ENCODE measurements at regions not wholly inside any gene's neighbourhood (a gene's known extent, or its start where the extent isn't known, plus 50 kb on each side); places are given as distances from the start of the nearest gene placed in this dataset.
"Not testable (repeated sequence)": the region's sequence is repeated elsewhere in the genome, so short reads cannot be mapped to it uniquely, and the experiment has no call there.

DNA sequence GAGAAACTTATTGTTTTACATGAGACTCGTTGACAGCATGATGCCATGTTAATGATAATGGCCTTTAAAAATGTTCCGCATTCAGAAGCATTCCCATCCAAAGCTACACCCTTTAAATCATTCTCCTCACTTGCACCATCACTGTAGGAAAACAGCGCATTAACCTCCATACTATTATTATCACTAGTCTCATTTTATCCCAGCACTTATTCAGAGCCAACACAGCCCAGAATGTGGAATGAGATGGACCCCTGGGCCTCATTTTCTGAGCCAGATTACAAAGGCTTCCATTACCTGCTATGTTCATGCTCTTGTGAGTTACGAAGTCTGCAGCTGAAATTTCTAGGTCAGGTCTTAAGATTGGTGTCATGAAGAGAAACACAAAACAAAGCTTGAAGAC is 159.4 kb downstream of the HS3ST3A1 start:
- DNase-seq (ENCODE audit: low read depth in 3 of 3), result no peak

DNA sequence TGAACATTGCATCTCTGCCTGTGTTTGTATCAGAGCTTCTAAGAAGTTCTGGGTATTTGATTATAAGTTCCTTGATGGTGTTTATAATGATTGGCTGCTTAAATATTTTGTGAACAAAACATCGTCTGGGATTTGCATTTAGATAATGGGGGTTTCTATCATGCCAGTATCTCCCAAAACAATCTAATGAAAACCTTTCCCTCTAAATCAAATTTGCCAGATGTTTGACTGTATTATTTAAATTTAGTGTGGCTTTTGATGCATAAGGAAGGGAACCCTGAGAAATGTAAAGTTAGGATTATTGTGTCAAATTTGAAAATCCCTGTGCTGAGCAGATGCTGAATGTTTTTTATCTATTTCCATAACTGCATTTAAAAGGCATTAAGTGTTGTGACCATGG is 159.9 kb downstream of the HS3ST3A1 start:
- DNase-seq (ENCODE audit: low read depth in 3 of 3), result no peak

DNA sequence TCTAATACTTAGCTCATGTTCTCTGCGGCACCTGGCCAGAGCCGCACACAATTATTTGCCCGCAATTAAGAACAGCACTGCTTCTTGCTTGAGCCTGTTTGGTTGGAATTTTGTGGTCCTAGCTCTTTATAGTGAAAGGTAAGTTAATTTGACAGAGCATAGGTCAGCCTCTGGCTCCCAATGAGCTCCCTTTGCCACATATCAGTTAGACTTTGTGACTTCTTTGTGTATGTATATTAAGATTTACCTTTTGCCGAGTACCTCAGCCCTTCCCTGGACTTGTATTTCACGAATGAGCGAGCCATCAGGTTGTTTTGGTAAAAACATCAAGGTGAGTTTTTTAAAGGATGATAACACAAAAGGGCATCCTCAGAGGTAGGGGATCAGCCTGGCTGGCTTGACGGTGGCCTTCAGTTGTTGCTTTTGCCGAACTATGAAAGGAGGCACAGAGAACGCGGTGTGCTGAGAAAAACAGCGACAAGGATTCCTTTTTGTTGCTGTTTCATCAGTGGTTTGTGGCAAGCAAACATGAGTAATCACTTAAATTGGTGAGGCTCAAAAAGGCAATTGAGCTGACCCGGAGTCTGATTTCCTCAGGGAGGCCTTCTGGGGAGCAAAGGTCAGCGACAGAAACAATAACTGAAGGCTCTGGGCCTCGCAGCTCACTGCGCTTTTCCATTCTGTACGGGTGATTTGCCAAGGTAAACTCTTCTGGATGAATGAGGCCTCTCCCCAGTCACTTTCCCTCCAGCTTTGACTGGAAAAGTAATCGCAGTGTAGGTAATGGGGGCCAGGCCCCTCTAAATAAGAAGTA is 163.6 kb downstream of the HS3ST3A1 start:
- no peak for DNase-seq (ENCODE audit: low read depth in 3 of 3)

DNA sequence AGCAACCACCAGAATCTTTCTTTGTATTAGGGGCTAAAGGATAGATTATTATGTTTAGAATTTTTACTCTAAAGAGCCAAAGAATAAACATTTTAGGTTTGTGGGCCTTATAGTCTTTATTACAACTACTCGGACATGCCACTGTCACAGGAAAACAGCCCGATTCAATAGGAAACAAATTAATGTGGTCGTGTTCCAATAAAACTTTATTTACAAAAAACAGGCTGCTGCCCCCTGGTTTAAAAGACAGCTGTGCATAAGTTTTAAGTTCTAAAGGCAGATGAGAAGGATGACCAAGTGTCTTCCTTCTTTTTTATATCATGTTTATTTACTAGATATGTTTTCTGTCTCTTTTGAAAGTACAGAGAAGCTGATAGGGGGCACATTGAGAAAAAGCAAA is 166.5 kb downstream of the HS3ST3A1 start:
- no peak for DNase-seq (ENCODE audit: low read depth in 3 of 3)

DNA sequence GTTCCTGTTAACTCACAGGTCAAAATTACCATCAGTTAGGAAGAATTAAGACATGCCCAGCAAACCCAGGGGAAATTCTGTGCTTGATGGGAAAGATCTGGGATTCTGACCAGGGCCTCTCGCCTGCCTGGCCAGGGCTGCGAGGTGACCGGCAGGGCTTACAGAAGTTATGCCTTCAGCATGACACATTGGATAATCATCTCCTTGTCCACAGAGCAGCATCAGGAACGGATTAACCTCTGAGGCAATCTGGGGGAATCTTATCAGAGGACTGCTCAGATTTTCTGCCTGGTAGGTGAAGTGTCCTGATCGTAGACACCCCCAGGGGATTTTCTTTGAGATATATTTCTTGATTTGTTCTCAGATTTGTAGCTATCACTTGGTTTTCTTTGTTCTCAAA is 172.5 kb downstream of the HS3ST3A1 start:
- no peak for DNase-seq (ENCODE audit: low read depth in 3 of 3)

DNA sequence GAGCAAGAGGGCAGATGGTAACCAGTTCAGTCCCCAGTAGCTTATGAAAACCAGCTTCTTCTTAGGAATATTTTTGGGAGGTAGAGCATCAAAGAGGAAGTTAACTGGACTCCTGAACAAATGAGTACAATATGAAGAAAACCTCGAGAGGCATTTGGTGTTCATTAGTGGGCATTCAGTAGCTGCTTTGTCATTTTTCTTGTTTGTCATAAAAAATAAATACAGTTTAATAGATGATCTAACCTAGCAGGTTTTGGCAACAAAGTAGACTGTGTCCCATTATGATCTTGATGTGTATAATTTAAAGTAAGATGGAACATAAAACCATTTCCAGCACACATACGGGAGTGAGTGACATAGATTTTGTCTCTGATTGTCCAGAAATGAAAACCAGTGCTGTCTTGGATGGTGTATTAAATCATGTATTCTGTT is 173.1 kb downstream of the HS3ST3A1 start:
- no peak for DNase-seq (ENCODE audit: low read depth in 3 of 3)

DNA sequence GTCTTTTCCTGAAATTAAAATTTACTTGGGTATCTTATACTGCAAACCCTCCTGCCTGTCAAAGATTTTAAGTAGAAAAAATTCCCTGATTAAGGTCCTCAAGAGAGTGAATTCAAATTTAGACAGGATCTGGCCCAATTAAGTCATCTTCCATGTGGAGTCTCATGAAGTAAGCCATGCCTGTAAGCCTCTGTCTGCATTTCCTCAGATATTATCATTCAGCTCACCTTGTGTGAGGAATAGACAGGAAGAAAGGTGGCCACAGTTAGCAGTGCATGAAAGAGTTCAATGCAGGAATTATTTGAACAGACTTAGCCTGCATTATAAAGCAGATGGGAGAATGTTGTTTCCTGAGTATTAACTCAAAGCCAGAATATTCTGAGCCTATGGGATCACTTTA is 174.7 kb downstream of the HS3ST3A1 start:
- no peak for DNase-seq (ENCODE audit: low read depth in 3 of 3)

DNA sequence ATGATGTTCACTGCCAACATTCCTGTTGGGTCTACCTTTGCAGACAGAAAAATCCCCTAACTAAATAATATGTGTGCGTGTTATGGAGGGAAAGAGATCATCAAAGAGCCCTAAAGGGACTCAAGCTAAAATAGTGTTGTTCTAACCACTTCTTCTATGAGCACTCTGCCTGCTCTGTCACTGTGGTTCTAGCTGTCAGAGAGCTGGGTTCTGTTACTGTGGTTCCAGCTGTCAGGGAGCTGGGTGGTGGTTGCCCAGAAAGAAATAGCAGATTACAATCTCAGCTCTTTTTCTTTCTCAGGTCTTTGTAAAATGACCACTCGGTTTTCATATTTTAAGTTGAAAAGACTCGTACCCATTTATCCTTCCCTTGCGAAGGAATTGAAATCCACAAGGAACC is 176.3 kb downstream of the HS3ST3A1 start:
- no peak for DNase-seq (ENCODE audit: low read depth in 3 of 3)

DNA sequence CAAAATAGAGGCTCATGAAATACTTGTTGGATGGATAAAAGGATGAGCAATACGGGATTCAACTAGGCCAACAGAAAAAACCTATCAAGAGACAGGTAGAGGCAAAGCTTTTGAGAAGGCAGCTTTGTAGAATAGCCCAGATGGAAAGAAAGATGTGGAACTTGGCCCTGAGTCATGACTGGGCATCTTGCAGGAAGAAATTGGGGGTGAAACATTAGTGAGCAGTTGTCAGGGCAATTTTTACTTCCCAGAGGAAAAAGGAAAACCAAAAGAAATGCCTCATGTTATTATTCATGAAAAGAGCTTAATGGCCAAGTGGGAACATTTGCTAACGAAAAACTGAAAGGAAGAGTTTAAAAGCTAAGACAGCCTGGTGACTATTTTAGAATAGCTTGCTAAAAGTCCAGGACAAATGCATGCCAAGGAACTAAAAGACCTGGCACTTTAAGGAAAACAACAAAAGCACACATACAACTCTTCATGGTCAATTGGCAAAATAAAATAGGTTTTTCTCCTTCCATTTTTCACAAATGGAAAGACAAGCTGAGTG is 180.1 kb downstream of the HS3ST3A1 start:
- no peak for DNase-seq (ENCODE audit: low read depth in 3 of 3)

DNA sequence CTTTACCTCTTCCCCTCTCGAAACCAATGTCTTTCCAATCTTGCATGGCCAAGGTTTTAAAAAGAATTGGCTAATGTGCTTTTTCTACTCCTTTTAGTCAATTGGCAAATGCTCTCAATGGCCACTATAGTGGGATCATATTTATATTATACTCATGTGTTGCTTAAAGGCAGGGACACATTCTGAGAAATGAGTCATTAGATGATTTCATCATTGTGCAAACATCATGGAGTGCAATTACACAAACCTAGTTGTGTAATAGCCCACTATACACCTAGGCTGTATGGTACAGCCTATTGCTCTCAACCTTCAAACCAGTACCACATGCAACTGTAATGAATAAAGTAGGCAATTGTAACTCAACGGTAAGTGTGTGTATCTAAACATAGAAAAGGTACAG is 180.9 kb downstream of the HS3ST3A1 start:
- DNase-seq (ENCODE audit: low read depth in 3 of 3), result no peak

DNA sequence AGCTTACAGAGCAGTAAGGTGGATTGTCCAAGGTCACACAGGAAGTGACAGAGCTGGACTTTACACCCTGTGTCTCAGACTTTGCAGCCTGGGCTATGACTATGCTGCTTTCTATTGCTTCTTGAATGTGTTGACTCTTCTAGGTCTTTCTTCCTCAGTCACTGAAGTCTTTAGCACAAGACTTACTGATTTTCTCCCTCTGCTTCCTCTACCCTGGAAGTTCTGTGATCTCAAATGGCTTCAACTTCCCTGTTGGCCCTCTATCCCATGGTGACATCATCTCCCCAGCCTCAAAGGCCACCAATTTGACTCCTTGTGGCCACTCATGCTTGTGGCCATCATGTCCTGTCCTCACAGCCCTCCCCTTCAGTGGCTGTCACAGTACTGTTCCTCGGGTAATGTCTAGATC is 181.3 kb downstream of the HS3ST3A1 start:
- DNase-seq (ENCODE audit: low read depth in 3 of 3), result no peak

DNA sequence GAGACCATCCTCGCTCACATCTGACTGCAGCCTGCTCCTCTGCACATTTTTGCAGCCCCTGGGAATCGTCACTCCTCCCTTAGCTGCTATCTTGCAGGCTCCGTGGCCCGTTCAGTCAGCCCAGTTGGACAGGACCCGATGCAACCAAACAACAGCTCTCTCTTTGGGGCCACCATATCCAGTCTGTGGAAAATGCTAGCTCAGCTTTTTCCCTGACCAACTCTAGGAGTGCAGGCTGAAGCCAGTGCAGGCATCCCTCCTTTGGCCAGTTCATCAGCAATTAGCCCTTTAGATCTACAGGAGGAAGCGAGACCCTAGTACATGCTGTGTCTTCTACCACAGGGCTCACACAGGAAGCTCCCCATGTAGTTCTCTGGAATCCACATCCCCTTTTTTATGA is 182.1 kb downstream of the HS3ST3A1 start:
- no peak for DNase-seq (ENCODE audit: low read depth in 3 of 3)

DNA sequence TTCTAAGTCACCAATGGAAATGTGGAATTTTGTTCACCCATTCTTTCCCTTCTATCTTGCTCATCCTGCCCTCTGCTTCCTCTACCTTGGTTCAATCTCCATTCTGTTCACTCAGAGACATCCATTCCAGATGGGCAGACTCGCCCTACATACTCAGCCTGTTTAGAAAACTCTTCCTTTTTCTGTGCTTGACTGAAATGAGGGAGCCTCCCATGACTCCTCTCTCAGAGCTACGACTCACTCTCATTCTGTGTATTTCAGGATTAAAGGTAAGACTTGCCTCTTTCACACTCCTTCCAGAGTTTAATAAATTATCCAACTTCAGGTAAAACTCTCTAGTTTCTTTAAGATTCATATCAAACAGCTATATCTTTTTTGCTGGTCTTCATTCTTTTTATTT is 182.8 kb downstream of the HS3ST3A1 start:
- no peak for DNase-seq (ENCODE audit: low read depth in 3 of 3)

DNA sequence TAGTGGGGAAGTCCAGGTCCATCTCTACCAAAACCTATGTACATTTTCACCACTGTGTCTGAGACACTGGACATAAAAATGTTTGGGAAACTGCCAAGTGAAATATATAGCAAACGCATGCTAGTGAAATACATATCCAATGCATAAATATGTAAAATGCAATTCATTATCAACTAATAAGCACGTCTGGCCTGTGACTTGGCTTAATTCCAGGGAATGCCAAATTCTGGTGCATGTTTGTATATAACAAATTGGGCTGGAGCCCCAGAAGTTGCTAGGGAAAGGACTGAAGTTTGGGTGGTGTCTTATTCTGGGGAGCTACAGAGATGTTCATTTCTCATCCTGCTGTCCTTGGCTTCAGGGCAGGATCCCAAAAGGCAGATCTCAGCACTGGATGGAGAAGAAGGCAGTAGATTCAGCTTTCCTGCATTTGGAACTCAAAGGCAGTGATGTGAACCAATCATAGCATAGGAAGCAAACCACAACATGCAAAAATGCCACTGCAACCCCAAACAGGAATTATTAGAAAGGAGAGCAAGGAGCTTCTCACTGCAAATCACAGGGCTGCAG is 184.3 kb downstream of the HS3ST3A1 start:
- DNase-seq (ENCODE audit: low read depth in 3 of 3), result no peak

DNA sequence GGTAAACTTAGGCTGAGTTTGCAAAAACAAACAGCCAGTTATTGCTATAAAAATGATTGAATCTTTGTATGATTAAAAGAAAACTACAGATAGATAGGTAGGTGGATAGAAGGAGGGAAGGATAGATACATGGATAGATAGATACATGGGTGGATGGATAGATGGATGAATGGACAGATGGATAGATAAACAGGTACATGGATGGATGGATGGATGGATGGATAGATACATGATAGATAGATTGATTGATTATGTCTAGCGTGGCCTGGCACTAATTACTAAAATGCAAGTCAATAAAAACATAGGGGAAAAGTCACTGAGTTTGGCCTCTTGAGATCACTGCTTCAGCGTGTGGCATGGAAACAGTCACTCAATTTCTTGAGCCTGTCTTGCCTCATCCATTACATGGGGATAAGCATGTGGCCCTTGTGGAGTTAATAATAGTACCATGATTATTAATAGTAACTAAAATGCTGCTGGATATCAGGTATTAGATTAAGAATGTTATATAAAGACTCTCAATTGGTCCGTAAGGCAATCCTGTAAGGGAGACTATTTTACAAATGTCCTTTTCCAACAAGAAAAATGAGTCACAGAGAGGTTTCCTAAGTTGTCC is 184.9 kb downstream of the HS3ST3A1 start:
- no peak for DNase-seq (ENCODE audit: low read depth in 3 of 3)

DNA sequence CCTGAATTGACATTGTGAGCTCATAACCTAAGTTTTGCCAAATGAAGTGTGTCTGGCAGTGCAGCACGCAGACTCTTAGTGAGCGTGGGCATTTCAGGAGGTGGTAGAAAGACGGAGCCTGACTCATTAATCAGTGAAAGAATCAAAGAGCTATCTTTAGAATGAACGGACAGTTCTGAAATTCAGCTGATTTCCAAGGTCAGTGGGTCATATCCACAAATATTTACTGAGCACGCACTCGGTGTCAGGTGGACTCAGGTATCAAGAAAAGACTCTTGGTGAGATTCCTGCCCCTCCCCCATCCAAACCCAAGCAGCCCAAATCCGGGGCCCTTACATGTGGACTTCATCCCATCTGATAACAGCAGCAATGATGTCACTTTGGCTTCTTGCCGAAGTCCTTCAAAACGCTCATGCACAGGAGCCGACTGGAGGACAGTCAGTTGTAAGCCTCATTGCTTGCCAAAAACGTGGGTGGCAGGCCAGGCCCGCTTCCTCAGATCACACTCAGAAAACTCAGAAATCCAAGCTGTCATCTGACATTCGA is 185.8 kb downstream of the HS3ST3A1 start:
- DNase-seq (ENCODE audit: low read depth in 3 of 3), result no peak

DNA sequence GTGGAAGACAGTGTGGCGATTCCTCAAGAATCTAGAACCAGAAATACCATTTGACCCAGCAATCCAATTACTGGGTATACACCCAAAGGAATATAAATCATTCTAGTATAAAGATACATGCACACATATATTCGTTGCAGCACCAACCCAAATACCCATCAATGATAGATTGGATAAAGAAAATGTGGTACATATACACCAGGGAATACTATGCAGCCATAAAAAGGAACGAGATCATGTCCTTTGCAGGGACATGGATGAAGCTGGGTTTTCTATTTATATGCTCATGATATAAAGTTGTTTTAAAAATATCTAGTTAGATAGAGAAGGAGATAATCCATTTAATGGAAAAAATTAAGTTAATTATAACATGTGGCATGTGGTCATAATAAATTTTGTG is 186.5 kb downstream of the HS3ST3A1 start:
- DNase-seq (ENCODE audit: low read depth in 3 of 3), result not testable (repeated sequence)

DNA sequence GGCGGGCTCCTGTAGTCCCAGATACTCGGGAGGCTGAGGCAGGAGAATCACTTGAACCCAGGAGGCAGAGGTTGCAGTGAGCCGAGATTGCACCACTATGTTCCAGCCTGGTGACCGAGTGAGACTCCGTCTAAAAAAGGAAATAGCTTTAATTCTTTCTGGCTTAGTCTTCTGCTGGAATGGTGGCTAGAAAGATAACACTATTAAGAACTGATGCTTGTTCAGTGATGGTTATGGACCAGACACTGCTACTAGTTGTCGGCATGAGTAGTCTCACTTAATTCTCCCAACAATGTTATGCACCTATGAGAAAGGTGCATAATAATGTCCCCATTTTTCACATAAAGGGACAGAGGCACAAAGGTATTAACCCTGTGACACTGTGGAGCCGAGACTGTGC is 188.7 kb downstream of the HS3ST3A1 start:
- DNase-seq (ENCODE audit: low read depth in 3 of 3), result no peak

DNA sequence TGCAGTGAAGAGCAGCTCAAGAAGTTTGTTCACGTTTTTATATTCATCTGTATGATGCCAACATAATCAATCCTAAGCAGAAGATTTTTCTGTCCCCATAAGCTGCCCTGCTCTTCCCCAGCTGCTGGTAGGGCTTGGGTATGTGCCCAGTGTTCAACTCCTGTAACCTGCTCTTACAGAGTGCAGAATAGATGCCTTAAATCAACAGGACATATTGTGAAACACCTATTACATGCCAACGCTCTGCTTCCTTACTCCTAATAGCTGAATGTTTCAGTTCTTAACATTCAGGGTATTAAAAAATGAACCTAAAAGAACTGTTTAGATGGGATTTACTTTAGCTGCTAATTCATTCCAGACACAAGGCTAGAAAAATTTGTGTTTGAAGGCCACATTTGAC is 190.9 kb downstream of the HS3ST3A1 start:
- DNase-seq (ENCODE audit: low read depth in 3 of 3), result no peak

DNA sequence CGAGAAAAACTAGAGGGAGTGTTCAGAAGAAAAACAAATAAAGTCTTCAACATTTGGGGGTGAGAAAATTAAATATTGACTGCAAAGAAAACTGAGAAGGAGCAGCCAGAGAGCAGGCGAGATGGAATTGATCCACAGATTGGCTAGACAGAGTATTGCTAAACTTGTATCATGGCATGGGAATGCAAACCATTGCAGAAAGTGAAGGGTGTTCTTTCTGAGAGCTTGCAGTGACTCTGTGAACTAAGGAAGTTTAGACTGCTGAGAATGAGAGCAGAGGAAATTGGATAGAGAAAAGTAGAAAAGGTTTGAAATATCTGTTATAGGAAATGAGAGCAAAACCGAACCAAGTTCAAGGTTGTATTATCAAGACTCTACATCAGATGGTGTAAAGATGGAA is 191.5 kb downstream of the HS3ST3A1 start:
- no peak for DNase-seq (ENCODE audit: low read depth in 3 of 3)

DNA sequence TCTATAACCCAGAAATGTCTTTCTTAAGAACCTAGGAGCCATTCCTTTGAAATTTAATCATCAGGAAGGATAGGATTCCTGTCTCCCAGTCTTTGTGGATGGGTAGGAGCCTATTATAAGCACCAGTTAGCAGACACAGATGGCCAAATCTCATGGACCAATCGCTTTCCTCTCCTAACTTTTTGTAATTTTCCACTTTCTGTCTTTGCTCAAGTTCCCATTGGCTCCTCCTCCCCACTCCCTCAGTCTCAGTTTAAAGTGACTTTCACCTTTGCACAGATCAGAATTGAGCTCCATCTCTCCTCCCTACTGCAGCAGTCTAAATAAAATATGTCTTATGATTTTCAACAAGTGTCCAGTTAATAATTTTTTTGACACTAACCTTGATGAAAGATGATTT is 192.3 kb downstream of the HS3ST3A1 start:
- no peak for DNase-seq (ENCODE audit: low read depth in 3 of 3)

DNA sequence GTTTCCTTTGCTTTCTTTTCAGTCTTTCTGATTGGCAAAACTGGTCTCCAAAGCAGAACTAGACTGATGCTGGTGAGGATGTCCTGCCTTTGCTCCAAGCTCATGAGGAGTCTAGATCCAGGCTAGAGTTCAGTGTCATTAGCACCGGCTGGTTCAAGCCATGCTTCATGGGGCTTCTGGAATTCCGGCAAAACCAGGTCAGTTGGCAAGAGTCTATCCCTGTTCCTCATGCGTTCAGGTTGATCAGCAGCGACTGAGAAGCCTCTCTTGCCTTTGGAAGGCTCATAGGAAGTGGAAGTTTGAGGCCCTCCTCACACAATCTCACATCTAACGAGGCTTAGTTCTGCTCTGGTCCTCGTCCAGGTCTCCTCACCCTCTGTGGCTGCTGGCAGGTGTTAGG is 194.3 kb downstream of the HS3ST3A1 start:
- no peak for DNase-seq (ENCODE audit: low read depth in 3 of 3)

DNA sequence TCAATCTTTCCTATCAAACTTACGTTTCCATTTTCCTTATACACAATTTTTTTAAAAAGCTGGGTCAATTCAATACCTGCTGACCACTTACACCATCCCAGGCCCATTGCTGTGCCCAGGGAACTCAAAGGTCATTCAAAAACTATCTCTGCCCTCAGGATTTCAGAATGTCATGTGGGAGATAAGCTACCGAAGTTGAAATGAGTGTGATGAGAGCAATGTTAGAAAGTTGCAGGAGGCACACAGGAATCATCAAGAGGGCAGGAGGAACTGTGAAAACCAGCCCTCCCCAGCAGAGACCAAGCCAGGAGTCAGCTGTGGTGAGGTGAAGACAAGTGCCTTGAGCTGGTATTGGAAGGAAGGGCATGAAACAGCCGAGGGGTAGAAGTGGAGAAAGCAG is 195.9 kb downstream of the HS3ST3A1 start:
- no peak for DNase-seq (ENCODE audit: low read depth in 3 of 3)

Data from stimulated activated CD4-positive, alpha-beta T cell treated with anti-CD3 and anti-CD28 coated beads, TNF-alpha, amount 100 ng/mL, for 48 hours (primary cell).